HCT116 (cell line): ENCODE measurements at regions not wholly inside any gene's neighbourhood (a gene's known extent, or its start where the extent isn't known, plus 50 kb on each side); places are given as distances from the start of the nearest gene placed in this dataset.

ENCODE experiments used
- ATAC-seq: fragments of 200-7000 bp; cut with Tn5 transposase; 2 replicates; pipeline ENCODE4 v1.9.1; 2020; ENCODE audit warnings: mild to moderate bottlenecking, moderate library complexity
- BruUV-seq: library from RNA; stranded (reverse); fragments of 400-500 nt; replicated peaks from 2 replicates; lab custom pipeline; 2021; lab: Mats Ljungman, UMichigan
- CTCF ChIA-PET: fragments of 300-600 bp; sonication (Branson Sonifier 250); formaldehyde crosslinking; loops from one replicate; lab custom pipeline; 2021; ENCODE audit warnings: antibody characterized with exemption; lab: Charles Lee
- POLR2A ChIA-PET: fragments of 300-600, 350-600 bp; sonication (Branson Sonifier 250); formaldehyde crosslinking; loops from one replicate; lab custom pipeline; 2021; ENCODE audit warnings: antibody characterized with exemption; lab: Charles Lee
- RAD21 ChIA-PET, 2 experiments: fragments of 300-600 bp; sonication (Branson Sonifier 250); formaldehyde crosslinking; loops; one replicate each; lab custom pipeline; 2023; ENCODE audit warnings: low total read pairs in 2 of 2; ENCODE audit not compliant: uncharacterized antibody in 2 of 2, unreplicated experiment in 2 of 2, low non-redundant PET in 1 of 2; lab: Charles Lee
- DNase-seq: peaks from one replicate; pipeline ENCODE4 v3.0.0-alpha.2; 2010; ENCODE audit warnings: low read depth, low spot score
- H2AFZ ChIP-seq: fragments of 200-600 bp; shearing (Covaris generic), sonication (generic); 2 replicates; pipeline ENCODE4 v1.6.1; 2017; ENCODE audit warnings: low read depth, mixed run types, mixed read lengths, antibody characterized with exemption, low read length; ENCODE audit not compliant: poor library complexity, severe bottlenecking
- H3K27ac ChIP-seq: 2 replicates; pipeline ENCODE4 v1.5.1; 2012; ENCODE audit warnings: low read depth, low read length
- H3K27me3 ChIP-seq: fragments of 200-600 bp; sonication (generic); 2 replicates; pipeline ENCODE4 v1.6.1; 2016; ENCODE audit warnings: mixed run types, low read length, mixed read lengths; ENCODE audit not compliant: insufficient read depth
- H3K36me3 ChIP-seq, 2 experiments: fragments of 200-500 bp in 1 of 2; fragments of 200-600 bp in 1 of 2; sonication (Bioruptor generic) in 1 of 2; sonication (generic) in 1 of 2; 2 replicates each; pipeline versions ENCODE4 v1.5.1 to v1.6.1; 2014 to 2016; ENCODE audit warnings: low read length in 2 of 2, inconsistent platforms in 1 of 2, mixed read lengths in 1 of 2, mixed run types in 1 of 2; ENCODE audit not compliant: insufficient read depth in 2 of 2, control insufficient read depth in 1 of 2
- H3K4me1 ChIP-seq, 2 experiments: fragments of 200-600 bp in 1 of 2; sonication (generic) in 1 of 2; 2 replicates each; pipeline versions ENCODE4 v1.5.1 to v1.6.1; 2012 to 2017; ENCODE audit warnings: low read length in 2 of 2, inconsistent platforms in 1 of 2, mild to moderate bottlenecking in 1 of 2, mixed read lengths in 1 of 2, mixed run types in 1 of 2, moderate library complexity in 1 of 2; ENCODE audit not compliant: insufficient read depth in 2 of 2, control insufficient read depth in 1 of 2
- H3K4me2 ChIP-seq: fragments of 200-600 bp; sonication (generic); 2 replicates; pipeline ENCODE4 v1.6.1; 2017; ENCODE audit warnings: mixed run types, low read length, mixed read lengths
- H3K4me3 ChIP-seq, 2 experiments: fragments of 200-600 bp in 1 of 2; sonication (generic) in 1 of 2; replicated peaks in 1 of 2; 2 replicates each; pipeline ENCODE4 v1.5.1; 2011 to 2016; ENCODE audit warnings: low read length in 2 of 2, control low read depth in 1 of 2, low read depth in 1 of 2, mild to moderate bottlenecking in 1 of 2, mixed read lengths in 1 of 2, mixed run types in 1 of 2
- H3K79me2 ChIP-seq: fragments of 200-600 bp; sonication (generic); 2 replicates; pipeline ENCODE4 v1.6.1; 2017; ENCODE audit warnings: mild to moderate bottlenecking, mixed run types, low read length, moderate library complexity, mixed read lengths; ENCODE audit not compliant: insufficient read depth
- H3K9ac ChIP-seq: fragments of 200-600 bp; sonication (generic); 2 replicates; pipeline ENCODE4 v1.6.1; 2016; ENCODE audit warnings: low read length, mixed read lengths
- H3K9me2 ChIP-seq: fragments of 200-600 bp; sonication (generic), shearing (Covaris generic); 2 replicates; pipeline ENCODE4 v1.6.1; 2017; ENCODE audit warnings: mixed run types, mild to moderate bottlenecking, moderate library complexity; ENCODE audit not compliant: insufficient read depth
- H3K9me3 ChIP-seq, 2 experiments: fragments of 200-500 bp in 1 of 2; fragments of 200-600 bp in 1 of 2; sonication (Bioruptor generic) in 1 of 2; sonication (generic) in 1 of 2; 2 replicates each; pipeline ENCODE4 v1.6.1; 2014 to 2017; ENCODE audit warnings: low read length in 2 of 2, mixed read lengths in 2 of 2, inconsistent platforms in 1 of 2, low read depth in 1 of 2, mild to moderate bottlenecking in 1 of 2, mixed run types in 1 of 2, moderate library complexity in 1 of 2; ENCODE audit not compliant: control insufficient read depth in 1 of 2, insufficient read depth in 1 of 2
- H4K20me1 ChIP-seq: fragments of 200-600 bp; sonication (generic), shearing (Covaris generic); 2 replicates; pipeline ENCODE4 v1.6.1; 2017; ENCODE audit warnings: mixed run types, mild to moderate bottlenecking, moderate library complexity; ENCODE audit not compliant: insufficient read depth
- CBX3 ChIP-seq: IDR thresholded peaks from 2 replicates; pipeline ENCODE4 v1.6.1; 2012; ENCODE audit warnings: low read depth
- CEBPB ChIP-seq: IDR thresholded peaks from 2 replicates; pipeline ENCODE4 v1.6.1; 2012; ENCODE audit warnings: low read depth
- CTCF ChIP-seq, 3 experiments: fragments of 200-600 bp in 1 of 3; sonication (generic) in 1 of 3; IDR thresholded peaks in 2 of 3; conservative IDR thresholded peaks in 1 of 3; 2 replicates each; pipeline ENCODE4 v1.5.1; 2012 to 2017; ENCODE audit warnings: low read depth in 2 of 3, low read length in 2 of 3, antibody characterized with exemption in 1 of 3, borderline replicate concordance in 1 of 3, control low read depth in 1 of 3, mild to moderate bottlenecking in 1 of 3, mixed read lengths in 1 of 3, mixed run types in 1 of 3, moderate library complexity in 1 of 3; ENCODE audit not compliant: insufficient read depth in 1 of 3
- EGR1 ChIP-seq: IDR thresholded peaks from 2 replicates; pipeline ENCODE4 v1.6.1; 2012; ENCODE audit warnings: low read depth
- ELF1 ChIP-seq: IDR thresholded peaks from 2 replicates; pipeline ENCODE4 v1.6.1; 2012; ENCODE audit warnings: low read depth, borderline replicate concordance
- EZH2phosphoT487 ChIP-seq: fragments of 200-600 bp; IDR thresholded peaks from 2 replicates; pipeline ENCODE4 v1.6.1; 2018; ENCODE audit warnings: antibody characterized with exemption, borderline replicate concordance
- FOSL1 ChIP-seq: IDR thresholded peaks from 2 replicates; pipeline ENCODE4 v1.6.1; 2012; ENCODE audit warnings: low read depth
- JUND ChIP-seq: IDR thresholded peaks from 2 replicates; pipeline ENCODE4 v1.6.1; 2012
- POLR2AphosphoS5 ChIP-seq: IDR thresholded peaks from 2 replicates; pipeline ENCODE4 v1.6.1; 2011; ENCODE audit warnings: mild to moderate bottlenecking, low read depth, low read length, moderate library complexity
- RAD21 ChIP-seq: IDR thresholded peaks from 2 replicates; pipeline ENCODE4 v1.6.1; 2012; ENCODE audit warnings: low read depth, mild to moderate bottlenecking
- SIN3A ChIP-seq: IDR thresholded peaks from 2 replicates; pipeline ENCODE4 v1.6.1; 2012; ENCODE audit warnings: low read depth
- SP1 ChIP-seq: IDR thresholded peaks from 2 replicates; pipeline ENCODE4 v1.6.1; 2012; ENCODE audit warnings: low read depth
- SRF ChIP-seq: IDR thresholded peaks from 2 replicates; pipeline ENCODE4 v1.6.1; 2012; ENCODE audit warnings: low read depth
- TCF7L2 ChIP-seq: IDR thresholded peaks from 2 replicates; pipeline ENCODE4 v1.7.0; 2011; ENCODE audit warnings: borderline replicate concordance, inconsistent platforms; ENCODE audit not compliant: insufficient read depth, insufficient read length; ENCODE audit errors: extremely low read depth
- YY1 ChIP-seq: IDR thresholded peaks from 2 replicates; pipeline ENCODE4 v1.6.1; 2011; ENCODE audit warnings: low read length, low read depth, moderate library complexity, mild to moderate bottlenecking; ENCODE audit not compliant: insufficient replicate concordance; ENCODE audit errors: extremely low read depth
- ZFX ChIP-seq: fragments of 450-650 bp; IDR thresholded peaks from 2 replicates; pipeline ENCODE4 v1.6.1; 2017
- ZNF274 ChIP-seq: fragments of 200-500 bp; sonication (Bioruptor generic); IDR thresholded peaks from 2 replicates; pipeline ENCODE4 v1.6.1; 2014; ENCODE audit warnings: mild to moderate bottlenecking, low read depth, low read length, inconsistent platforms
- intact Hi-C: fragments of 100-400 bp; cut with micrococcal nuclease; formaldehyde crosslinking; loops from 2 replicates; pipeline ENCODE4 v1.10.0; 2022
- TF ChIP-seq, protein P1 (sequence below): IDR thresholded peaks from 2 replicates; pipeline ENCODE4 v1.6.1; 2012

- ChIA-PET CTCF (interaction anchor here (0.8 to 1.5 kb wide), 3 partner anchors 8 to 20 kb away, joined by 3 read pairs; no protein-coding TSS in a partner anchor), RAD21 (no interaction called here), POLR2A (no interaction called here)
- TF ChIP-seq EGR1, result no peak
- TF ChIP-seq JUND, result no peak
- Histone ChIP-seq H4K20me1 (no peaks in the 10 kb centered on the region), H3K27ac (no peak overlapping the region), H3K36me3 (no peaks in the 10 kb centered on the region), H3K79me2 (no peaks in the 10 kb centered on the region), H3K27me3 (no peaks in the 10 kb centered on the region), H3K4me2 (no peak overlapping the region), H3K9ac (no peak overlapping the region), H3K9me2 (no peaks in the 10 kb centered on the region), H3K4me1 (no peaks in the 10 kb centered on the region), H3K4me3 (no peak overlapping the region), H3K9me3 (no peaks in the 10 kb centered on the region), H2AFZ (no peak overlapping the region)
- ATAC-seq (no peak), DNase-seq (no peak)
- BruUV-seq, result no TSS peak
- intact Hi-C loops, result no loop called here
Measured at GRCh38 chr5:128667751-128668150, 129.7 kb upstream of the FBN2 start.

- no peak overlapping the region for H3K4me2 ChIP-seq
- no peak overlapping the region for H3K4me3 ChIP-seq
- H3K79me2 ChIP-seq, result no peaks in the 10 kb centered on the region
- no peak for TF ChIP-seq RAD21
- no peak for TF ChIP-seq CEBPB
- no peak for TF ChIP-seq FOSL1
- no peak for TF ChIP-seq SP1
- TF ChIP-seq ZNF274, result no peak
- no peak for TF ChIP-seq EZH2phosphoT487
- TF ChIP-seq JUND, result no peak
- TF ChIP-seq SRF, result no peak
- TF ChIP-seq YY1, result no peak
- no peak for TF ChIP-seq TCF7L2
- TF ChIP-seq POLR2AphosphoS5, result no peak
- TF ChIP-seq CTCF (IDR thresholded peaks at IDR 0.05 in 2 of 3, conservative IDR thresholded peaks at IDR 0.05 in 1 of 3; ENCODE audit: borderline replicate concordance in 1 of 3, insufficient read depth in 1 of 3, low read depth in 2 of 3, low read length in 2 of 3), result no peak
- TF ChIP-seq ELF1, result no peak
- no peak for TF ChIP-seq ZFX
- no peak for TF ChIP-seq EGR1
- no peak for TF ChIP-seq CBX3
- TF ChIP-seq, protein P1, sequence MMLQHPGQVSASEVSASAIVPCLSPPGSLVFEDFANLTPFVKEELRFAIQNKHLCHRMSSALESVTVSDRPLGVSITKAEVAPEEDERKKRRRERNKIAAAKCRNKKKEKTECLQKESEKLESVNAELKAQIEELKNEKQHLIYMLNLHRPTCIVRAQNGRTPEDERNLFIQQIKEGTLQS, result no peak
- no peak for TF ChIP-seq SIN3A
- DNase-seq, result no peak
- H4K20me1 ChIP-seq, result no peaks in the 10 kb centered on the region
- H3K36me3 ChIP-seq, result no peaks in the 10 kb centered on the region
- ChIA-PET CTCF (no interaction called here), RAD21 (no interaction called here), POLR2A (no interaction called here)
- no peak for ATAC-seq
- no TSS peak for BruUV-seq
- H3K27me3 ChIP-seq, result no peaks in the 10 kb centered on the region
- H3K9me3 ChIP-seq, result no peaks in the 10 kb centered on the region
- H3K4me1 ChIP-seq, result no peaks in the 10 kb centered on the region
- no peak overlapping the region for H3K27ac ChIP-seq
- H2AFZ ChIP-seq, result no peak overlapping the region
- no peaks in the 10 kb centered on the region for H3K9me2 ChIP-seq
- intact Hi-C loops, result no loop called here
- H3K9ac ChIP-seq, result no peak overlapping the region
Measured at GRCh38 chr5:128668921-128669320, 130.9 kb upstream of the FBN2 start.
